ENCODE measurements at regions not wholly inside any gene's neighbourhood (a gene's known extent, or its start where the extent isn't known, plus 50 kb on each side); places are given as distances from the start of the nearest gene placed in this dataset.
"Not testable (repeated sequence)": the region's sequence is repeated elsewhere in the genome, so short reads cannot be mapped to it uniquely, and the experiment has no call there.

GRCh38 chr4:60709061-60709460 lies 491.1 kb upstream of the ADGRL3 start:
- ATAC-seq: no peak
- intact Hi-C loops (cut with DNase I): no loop called here
- no peak for DNase-seq (ENCODE audit: missing footprints)

GRCh38 chr4:60718874-60719273 lies 481.3 kb upstream of the ADGRL3 start:
- ATAC-seq (no peak), DNase-seq (ENCODE audit: missing footprints) (no peak)
- intact Hi-C loops (cut with DNase I): no loop called here

DNA sequence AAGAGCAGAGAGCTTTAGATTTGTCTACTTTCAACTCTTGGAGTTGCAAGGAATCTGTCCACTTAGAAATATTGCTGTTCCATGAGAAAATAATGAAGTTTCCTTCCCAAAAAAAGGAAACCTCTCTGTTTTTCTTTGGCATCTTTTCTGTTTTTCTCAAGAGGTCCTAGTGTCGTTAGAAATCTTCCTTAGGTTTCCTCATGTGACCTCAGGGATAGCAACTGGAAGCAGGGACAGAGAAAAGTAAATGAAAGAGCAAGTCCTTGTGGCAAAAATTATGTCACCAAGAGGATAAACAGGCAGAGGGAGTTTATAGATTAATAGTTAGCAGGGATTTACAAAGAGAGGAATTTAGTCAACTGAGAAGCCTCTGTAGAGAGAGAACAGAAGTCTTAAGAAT lies 478.4 kb upstream of the ADGRL3 start:
- intact Hi-C loops (cut with DNase I): no loop called here
- no peak for ATAC-seq
- DNase-seq (ENCODE audit: missing footprints): no peak

DNA sequence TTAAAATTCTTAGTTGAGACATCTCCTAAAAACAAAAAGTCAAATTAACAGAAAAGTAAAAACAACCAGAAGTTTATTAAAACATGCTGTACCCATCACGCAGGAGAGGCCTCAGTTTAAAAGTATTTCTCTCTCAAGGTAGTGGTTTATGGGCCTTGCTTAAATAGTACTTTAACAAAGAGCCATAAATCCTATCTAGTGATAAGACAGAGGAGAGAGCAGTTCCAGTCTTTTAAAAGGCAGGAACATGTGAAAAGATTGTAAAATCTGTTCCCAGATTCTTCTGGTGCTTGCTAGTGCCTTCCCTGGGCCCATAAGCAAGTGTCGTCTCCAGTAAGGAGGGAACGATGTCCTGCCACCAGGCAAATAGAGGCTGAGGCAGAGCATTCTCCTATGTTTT lies 476.3 kb upstream of the ADGRL3 start:
- ATAC-seq (no peak), DNase-seq (ENCODE audit: missing footprints) (no peak)
- intact Hi-C loops (cut with DNase I): no loop called here

GRCh38 chr4:60724623-60725022 lies 475.5 kb upstream of the ADGRL3 start:
- DNase-seq (ENCODE audit: missing footprints) (no peak), ATAC-seq (peak; percentile 39)
- intact Hi-C loops (cut with DNase I): no loop called here

DNA sequence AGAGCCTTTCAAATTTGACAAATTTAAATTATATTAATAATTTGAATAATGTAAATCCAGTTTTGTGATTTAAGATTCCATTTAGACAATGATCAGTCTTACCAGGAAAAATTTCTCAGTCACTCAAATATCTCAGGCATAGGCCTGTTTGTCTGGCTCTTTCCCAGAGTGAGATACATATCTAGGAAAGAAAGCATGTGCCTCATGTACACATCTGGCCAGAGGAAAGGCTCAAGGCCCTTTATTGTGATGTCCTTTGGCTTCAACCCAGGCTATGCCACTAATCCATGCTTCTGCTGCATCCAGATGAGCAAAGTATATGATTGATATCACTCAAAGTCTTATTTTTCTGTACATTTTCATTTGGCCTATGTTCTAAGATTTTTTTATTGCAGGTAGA lies 473.3 kb upstream of the ADGRL3 start:
- intact Hi-C loops (cut with DNase I): no loop called here
- no peak for ATAC-seq
- no peak for DNase-seq (ENCODE audit: missing footprints)

DNA sequence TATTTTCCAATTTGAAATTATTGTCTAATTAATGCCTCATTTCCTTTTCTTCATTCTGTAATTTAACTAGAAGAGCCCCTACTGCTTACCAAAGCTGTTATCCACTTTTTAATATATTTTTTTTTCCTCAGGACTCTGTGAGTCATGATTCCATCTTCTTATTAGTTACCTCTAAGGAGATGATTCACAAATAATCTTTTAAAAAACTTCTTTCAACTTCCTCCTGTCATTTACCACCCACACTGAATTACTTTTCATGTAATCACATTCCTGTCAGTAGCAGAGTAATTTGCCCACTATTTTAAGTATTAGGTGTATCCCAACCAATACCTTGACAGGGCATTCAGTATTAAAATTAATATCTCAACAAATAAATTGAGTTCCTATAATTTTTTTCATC lies 470.9 kb upstream of the ADGRL3 start:
- ATAC-seq (no peak), DNase-seq (ENCODE audit: missing footprints) (no peak)
- intact Hi-C loops (cut with DNase I): no loop called here

- intact Hi-C loops (cut with DNase I); ATAC-seq: not testable (repeated sequence)
Measured at GRCh38 chr4:60729764-60730163, 470.4 kb upstream of the ADGRL3 start.

GRCh38 chr4:60737858-60738257 lies 462.3 kb upstream of the ADGRL3 start:
- intact Hi-C loops (cut with DNase I): no loop called here
- ATAC-seq (no peak), DNase-seq (ENCODE audit: missing footprints) (no peak)

More at GRCh38 chr4:60729764-60730163, 470.4 kb upstream of the ADGRL3 start:
- DNase-seq (ENCODE audit: missing footprints): not testable (repeated sequence)

DNA sequence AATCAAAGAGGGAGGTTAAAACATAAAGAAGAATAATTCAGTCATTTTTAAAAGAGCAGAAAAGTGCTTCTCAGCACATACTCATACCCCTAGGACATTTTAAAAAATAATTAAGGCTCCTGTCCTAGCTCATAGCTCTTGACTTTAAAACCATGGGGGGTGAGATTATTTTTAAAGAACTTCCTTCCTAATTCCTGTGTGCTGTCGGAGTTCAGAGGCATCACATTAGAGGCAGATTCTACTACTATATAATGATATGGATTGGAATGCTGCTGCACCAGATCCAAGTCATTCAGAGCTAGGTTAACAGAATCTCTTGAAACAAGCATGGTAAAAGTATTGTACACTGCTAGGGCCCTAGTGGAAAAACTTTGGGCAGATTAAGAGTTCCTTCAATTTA lies 456.5 kb upstream of the ADGRL3 start:
- DNase-seq (ENCODE audit: missing footprints) (no peak), ATAC-seq (no peak)
- intact Hi-C loops (cut with DNase I): no loop called here

DNA sequence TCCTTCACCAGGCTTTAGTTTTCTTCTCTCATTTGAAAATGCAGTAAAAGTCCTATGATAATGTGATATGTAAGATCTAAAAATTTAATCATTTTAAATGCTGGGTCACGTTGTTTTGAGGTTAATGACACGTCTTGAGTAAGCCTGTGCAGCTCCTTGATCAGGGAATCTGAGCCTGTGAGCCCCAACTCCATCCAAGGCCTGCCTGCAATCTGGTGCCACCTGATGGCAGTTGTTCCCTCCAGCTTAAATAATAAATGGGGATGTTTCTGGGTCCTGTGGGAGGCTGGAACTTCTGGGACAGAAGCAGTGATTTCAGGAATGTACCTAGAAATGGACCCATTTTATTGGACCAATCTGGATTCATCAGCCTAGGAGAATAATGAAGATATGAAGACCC lies 455.4 kb upstream of the ADGRL3 start:
- DNase-seq (ENCODE audit: missing footprints) (no peak), ATAC-seq (no peak)
- intact Hi-C loops (cut with DNase I): no loop called here

- no peak for DNase-seq (ENCODE audit: missing footprints)
- no peak for ATAC-seq
- intact Hi-C loops (cut with DNase I): no loop called here
Measured at GRCh38 chr4:60745800-60746571, 454.1 kb upstream of the ADGRL3 start.

DNA sequence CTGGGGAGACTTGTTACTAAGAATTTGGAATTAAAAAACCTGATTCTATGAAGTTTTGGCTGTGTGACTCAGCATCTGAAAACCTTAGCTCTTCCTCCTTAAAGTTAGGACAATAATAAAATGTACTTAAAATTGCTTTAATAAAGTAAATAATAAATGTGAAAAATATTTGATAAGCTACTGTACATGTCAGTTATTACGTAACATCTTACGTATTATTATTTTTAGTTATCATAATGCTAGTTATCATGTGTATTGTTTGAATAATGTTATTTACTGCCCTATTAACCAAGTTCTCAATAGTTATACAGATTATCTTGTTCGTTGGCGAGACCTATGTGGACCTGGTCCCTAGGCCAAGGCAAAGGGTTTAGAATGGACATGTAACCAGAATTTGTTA lies 449.2 kb upstream of the ADGRL3 start:
- intact Hi-C loops (cut with DNase I): no loop called here
- ATAC-seq: no peak
- no peak for DNase-seq (ENCODE audit: missing footprints)

- intact Hi-C loops (cut with DNase I): no loop called here
- DNase-seq (ENCODE audit: missing footprints) (no peak), ATAC-seq (no peak)
Measured at GRCh38 chr4:60757986-60758680, 442.0 kb upstream of the ADGRL3 start.

DNA sequence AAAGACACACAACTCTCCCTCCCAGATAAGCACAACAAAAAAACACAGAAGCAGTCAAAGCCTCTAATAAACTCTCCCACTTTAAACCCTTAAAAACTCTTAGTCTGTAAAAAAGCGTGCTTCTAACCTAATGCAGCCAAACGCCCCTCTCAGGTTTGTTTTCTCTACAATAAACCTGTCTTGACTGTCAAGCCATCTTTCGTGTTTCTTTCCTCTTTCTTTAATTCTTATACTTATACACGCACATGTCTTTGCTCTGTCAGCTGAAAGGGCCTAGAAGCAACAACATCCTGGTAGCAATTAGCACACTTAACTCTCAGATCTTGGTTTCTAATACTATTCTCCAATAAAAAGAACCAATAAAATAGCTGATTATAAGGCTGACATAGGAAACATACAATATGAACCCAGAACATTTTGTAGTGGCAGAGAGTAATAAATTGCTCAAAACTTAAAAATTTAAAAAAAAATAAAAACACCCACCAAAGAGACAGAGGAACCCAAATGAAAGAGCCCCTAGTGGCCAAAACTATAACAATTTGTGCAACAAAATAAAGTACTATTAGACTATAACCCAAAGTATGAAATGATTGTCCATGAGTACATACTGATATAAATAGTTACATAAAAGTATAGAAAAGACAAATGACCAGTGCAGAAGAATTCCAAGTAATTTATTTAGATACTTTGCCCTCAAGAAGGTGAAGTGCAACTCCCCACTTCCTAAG lies 440.4 kb upstream of the ADGRL3 start:
- ATAC-seq (no peak), DNase-seq (ENCODE audit: missing footprints) (no peak)
- intact Hi-C loops (cut with DNase I): no loop called here

DNA sequence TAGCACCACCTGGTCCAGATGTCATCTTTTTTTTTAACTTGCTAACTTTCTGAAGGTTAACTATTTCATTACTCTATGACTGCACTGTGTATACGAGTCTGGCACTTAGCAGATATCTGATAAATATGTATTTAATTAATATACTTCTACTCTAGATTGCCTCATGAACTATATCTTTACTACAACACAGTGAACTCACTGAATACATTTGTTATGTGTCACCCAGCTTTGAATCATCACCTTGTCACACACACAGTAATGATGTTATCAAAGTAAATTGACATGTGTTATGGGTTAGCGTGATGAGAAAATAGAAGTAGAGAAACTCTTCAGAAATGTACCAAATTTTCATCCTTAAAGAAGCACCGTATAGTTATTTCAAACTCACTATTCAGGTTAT lies 419.3 kb upstream of the ADGRL3 start:
- intact Hi-C loops (cut with DNase I): no loop called here
- DNase-seq (ENCODE audit: missing footprints): no peak
- no peak for ATAC-seq

- ATAC-seq (no peak), DNase-seq (ENCODE audit: missing footprints) (no peak)
- intact Hi-C loops (cut with DNase I): no loop called here
Measured at GRCh38 chr4:60790608-60791007, 409.5 kb upstream of the ADGRL3 start.

DNA sequence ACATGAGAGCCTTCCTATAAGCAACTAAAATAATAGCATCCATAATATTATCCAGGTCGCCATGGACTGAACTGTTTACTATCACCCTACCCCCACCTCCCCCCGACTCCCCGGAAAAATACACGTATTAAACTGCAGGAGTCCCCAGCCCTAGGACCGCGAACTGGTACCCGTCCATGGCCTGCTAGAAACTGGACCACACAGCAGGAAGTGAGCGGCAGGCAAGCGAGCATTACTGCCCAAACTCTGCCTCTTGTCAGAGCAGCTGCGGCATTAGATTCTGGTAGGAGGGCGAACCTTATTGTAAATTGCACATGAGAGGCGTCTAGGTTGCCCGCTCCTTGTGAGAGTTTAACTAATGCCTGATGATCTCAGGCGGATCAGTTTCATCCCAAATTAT lies 405.8 kb upstream of the ADGRL3 start:
- intact Hi-C loops (cut with DNase I): no loop called here
- no peak for ATAC-seq
- peak; percentile 37 for DNase-seq (ENCODE audit: missing footprints)

DNA sequence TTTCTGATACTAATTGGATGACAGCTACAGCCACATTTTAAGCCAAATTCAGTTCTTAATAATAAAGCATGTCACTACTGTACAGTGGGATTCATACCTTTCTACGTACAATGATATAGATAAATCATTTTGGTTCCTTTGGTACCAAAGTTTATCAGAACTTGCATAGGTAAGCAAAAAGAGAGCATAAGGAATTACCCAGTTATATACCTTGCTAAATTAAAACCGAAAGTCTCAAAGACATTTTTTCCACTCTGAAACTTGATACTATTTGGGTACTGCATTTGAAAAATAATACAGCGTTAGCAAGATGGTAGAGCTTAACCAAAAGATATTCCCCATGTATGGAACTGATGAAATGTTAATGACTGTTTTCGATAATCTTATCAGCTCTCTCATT lies 400.9 kb upstream of the ADGRL3 start:
- intact Hi-C loops (cut with DNase I): no loop called here
- ATAC-seq (no peak), DNase-seq (ENCODE audit: missing footprints) (no peak)

- intact Hi-C loops (cut with DNase I): no loop called here
- ATAC-seq (no peak), DNase-seq (ENCODE audit: missing footprints) (no peak)
Measured at GRCh38 chr4:60800701-60801100, 399.4 kb upstream of the ADGRL3 start.

Data from Right ventricle myocardium inferior (tissue), 1 donor.